GM19025 (cell line): ENCODE measurements at regions not wholly inside any gene's neighbourhood (a gene's known extent, or its start where the extent isn't known, plus 50 kb on each side); places are given as distances from the start of the nearest gene placed in this dataset.
"Not testable (repeated sequence)": the region's sequence is repeated elsewhere in the genome, so short reads cannot be mapped to it uniquely, and the experiment has no call there.

Experiments used
- ATAC-seq: cut with Tn5 transposase; IDR thresholded peaks from one replicate; pipeline ENCODE4 v1.9.1; 2021; ENCODE audit warnings: mild to moderate bottlenecking, low read depth, moderate library complexity; ENCODE audit not compliant: unreplicated experiment

DNA sequence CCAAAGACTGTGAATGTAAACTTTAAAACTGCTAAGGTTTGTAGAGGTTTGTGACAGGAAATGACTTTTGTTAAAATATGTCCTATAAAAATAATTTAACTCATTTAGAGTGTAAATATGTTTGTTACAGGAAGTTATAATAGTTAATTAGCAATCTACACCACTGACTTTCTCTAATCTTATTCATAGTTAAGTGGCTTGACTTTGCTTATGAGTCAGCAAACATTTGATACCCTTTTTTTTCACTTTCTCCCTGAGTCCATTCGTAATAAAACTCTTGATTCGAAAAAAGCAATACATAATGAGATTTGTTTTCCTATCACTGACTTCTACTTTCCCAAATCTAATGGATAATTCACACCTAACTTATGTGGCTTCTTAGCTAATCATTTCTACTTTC is 317.7 kb upstream of the SEMA3C start:
- no peak for ATAC-seq

DNA sequence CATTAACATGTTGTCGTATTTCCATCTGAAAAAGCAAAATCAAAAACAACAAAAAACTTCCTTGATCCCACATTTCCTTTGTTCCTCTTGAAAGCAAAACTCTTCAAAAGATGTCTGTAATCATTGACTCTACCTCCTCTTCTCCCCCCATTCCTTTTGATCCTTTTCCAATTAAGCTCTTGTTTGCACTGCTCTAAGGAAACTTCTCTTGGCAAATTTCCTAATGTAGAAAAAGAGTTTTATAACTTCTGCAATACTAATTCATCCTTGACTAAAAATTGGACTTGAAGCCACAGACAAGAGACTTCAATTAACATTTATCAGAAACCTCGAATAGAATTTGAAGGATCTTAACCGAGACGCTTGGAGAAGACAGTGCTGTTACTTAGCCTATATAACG is 317.1 kb upstream of the SEMA3C start:
- ATAC-seq, result no peak

DNA sequence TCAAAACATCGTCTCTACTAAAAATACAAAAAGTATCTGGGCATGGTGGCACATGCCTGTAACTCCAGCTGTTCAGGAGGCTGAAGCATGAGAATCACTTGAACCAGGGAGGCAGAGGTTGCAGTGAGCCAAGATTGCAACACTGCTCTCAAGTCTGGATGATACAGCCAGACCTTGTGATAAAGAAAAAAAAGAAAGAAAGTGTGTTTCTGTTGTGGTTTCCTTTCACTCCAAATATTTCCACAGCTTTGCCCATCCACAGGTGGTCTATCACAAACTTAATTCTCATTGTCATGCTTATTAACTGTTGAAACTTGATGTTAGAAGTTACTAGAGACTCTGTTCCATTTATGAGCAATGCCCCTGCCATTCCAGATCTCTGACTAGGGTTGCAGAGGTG is 316.0 kb upstream of the SEMA3C start:
- no peak for ATAC-seq

DNA sequence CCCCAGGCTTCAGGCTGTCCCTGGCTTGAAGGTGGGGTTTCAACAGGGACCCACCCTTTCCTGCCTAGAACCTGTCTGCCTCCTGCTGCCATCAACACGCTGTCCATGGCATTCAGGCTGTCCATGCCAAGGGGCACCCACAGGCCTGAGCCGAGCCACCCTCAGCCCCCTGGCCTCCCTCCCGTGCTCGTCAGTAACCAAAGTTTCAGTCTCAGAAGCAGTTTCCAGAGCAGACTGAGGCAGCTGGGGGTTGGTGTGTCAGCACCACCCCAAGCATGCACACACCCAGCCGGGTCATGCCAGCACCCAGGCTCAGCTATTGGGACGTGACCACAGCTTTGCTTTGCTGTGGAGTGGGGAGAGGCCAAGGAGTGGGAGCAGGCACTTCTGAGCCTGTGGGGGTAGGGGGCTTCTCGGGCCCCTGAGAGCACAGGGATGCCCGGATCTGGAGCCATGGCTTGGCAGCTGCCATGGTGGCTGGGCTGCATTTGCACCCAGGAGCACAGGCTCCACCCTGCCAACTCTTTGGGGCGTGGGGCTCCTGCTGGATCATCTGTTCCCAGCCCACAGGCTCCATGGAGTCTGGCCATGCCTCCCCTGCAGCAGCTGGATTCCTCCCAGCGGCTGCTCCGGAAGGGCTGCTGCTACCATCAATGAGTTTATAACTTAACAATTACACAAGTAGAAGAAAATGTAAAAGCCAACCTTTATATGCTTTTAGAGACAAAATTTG is 314.5 kb upstream of the SEMA3C start:
- no peak for ATAC-seq

DNA sequence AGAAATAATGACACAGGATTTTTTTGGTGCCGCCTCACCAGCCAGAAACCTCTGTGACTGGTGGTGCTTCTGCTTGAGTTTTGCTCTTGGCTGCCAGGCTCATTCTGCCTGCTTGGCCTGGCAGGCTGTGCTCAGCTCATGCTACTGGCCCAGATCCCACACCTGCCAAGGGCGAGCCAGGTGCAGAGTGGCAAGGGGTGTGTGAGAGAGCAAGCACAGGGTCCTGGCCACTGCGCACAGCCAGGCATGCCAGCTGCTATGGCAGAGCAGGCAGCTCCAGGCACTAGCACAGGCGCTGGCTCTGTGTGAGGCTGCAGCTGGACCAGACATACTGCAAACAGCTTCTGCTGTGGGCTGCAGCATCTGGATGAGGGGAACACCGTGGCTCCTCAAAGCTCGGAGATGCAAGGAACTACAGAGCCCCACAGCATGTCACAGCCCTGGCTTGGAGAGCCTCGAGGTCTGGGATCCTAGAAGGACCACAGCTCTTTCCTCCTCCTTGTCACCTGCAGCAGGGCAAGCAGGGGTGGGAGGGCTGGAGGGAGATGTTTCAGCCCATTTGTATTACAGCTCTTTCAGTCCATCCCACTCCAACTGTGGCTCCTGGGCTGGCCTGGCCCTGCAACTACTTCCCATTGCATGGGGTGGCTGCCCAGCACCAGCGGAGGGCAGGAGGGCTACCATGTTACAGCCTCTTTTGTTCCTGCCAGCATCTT is 313.4 kb upstream of the SEMA3C start:
- no peak for ATAC-seq

DNA sequence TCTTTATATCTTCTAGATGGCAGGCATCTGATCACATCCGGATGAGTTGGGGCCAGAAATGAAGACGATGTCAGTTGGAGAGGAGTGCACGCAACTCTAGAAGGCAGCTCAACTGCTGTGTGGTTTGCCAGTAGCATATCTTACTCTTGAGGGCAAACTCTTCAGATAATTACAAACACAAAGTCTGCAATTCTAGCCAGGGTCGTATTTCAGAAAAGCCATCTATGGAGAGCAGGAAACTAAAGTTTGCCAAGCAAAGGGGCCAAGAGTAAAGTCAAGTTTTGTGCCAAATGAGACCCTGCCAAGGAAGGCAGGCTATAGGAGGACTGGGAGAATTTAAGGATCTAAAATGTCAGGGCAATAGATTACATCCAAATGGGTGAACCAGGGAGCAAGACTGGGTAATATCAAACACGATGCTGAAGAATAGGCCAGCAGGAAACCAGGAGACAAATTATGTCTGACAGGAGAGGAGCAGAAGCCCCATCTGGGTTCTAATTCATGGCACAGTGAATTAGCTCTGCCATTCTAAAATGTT is 312.5 kb upstream of the SEMA3C start:
- ATAC-seq, result no peak

DNA sequence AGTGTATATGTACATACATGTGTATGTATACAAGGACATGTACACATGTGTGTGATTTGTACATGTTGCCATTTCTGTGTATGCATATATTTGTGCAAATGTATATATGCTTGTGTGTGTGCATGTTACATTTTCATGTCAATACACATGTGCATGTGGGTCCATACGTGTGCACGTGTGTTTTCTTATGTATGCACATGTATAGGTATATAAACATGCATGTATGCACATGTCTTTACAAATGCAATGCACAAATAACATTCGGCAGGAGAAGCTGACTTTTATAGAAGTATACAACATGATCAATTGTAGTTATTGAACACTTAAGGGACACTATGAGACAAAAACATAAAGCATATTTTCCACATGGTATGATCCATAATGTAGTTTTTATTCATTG is 307.4 kb upstream of the SEMA3C start:
- no peak for ATAC-seq

DNA sequence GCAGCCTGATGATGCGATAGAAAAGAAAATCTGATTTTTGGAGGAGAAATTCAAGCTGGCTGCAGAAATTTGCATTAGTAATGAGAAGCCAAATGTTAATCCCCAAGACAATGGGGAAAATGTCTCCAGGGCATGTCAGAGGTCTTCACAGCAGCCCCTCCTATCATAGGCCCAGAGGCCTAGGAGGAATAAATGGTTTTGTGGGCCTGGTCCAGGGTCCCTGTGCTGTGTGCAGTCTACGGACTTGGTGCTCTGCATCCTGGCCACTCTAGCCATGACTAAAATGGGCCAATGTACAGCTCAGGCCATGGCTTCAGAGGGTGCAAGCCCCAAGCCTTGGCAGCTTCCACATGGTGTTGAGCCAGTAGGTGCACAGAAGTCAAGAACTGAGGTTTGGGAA is 303.8 kb upstream of the SEMA3C start:
- not testable (repeated sequence) for ATAC-seq

DNA sequence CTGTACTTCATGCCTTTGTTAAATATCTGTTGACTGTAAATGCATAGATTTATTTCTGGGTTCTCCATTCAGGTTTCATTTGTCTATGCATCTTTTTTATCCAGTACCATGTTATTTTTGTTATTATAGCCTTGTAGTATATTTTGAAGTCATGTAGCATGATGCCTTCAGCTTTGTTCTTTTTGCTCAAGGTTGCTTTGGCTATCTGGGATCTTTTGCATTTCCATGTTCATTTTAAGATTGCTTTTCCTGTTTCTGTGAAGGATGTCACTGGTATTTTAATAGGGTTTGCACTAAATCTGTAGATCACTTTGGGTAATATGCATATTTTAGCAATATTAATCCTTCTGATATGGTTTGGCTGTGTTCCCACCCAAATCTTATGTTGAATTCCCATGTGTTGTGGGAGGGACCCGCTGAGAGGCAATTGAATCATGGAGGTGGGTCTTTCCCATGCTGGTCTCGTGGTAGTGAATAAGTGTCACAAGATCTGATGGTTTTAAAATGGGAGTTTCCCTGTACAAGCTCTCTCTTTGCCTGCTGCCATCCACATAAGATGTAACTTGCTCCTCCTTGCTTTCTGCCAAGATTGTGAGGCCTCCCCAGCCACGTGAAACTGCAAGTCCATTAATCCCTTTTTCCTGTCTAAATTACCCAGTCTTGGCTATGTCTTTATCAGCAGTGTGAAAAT is 302.8 kb upstream of the SEMA3C start:
- no peak for ATAC-seq

DNA sequence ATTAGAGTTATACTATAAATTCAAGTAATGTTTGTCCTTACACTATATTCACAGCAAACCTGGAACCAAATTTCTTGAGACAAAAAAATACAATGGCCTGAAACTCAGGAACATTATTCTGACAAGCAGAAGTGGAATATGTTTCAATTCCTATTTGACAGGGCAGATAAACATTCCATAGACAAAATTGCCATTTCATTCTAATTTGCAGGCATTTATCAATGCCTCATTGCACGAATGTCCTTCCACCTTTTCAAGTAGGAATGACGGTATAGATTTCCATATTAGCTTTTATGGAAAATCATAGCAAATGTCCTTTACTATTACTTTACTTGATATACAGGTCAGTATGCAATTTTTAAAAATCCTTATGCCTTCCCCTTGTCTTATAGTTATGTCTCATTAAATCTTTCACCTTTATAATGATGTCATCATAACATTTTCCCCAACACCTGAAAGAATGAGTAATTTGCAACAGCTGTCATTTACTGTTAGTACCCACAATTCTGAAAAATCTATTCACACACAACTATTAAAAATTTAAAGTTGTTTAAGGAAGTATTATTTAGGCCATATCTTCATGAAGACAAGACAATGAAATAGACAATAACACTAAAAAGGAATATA is 299.7 kb upstream of the SEMA3C start:
- no peak for ATAC-seq

DNA sequence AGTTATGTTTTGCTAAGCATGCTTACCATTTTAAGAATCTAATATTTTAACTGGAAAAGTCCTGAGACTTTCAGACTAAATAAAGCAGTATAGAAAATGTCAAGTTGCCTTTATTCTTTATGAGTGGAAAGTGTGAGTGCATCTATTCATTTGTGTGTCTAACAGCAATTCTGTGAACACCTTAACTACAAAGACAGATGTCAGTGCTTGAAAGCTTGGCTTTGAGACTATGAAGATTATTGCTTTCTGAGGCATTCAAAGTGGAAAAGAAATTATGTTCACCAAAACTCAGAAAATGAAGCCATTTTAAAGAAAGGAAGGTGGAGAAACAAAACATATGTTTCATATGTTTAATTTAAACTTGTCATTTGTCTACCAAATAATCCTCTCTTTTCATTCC is 294.5 kb upstream of the SEMA3C start:
- no peak for ATAC-seq

DNA sequence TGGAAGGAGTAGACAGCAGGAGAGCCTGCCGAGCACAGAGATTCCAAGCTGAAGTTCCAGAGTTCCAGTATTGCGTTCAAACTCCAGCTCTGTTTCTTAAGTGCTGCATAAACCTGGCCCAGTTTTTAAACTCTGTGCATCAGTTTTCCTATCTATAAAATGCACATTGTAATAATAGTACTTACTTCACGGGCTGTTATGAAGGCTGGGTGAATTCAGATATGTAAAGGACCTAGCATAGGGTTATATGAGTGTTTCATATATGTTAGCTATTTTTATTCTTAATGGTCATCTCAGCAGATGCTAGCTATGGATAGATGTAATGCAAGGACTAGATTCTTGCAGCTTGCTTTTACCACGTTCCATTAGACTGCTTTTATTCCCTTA is 293.1 kb upstream of the SEMA3C start:
- no peak for ATAC-seq

DNA sequence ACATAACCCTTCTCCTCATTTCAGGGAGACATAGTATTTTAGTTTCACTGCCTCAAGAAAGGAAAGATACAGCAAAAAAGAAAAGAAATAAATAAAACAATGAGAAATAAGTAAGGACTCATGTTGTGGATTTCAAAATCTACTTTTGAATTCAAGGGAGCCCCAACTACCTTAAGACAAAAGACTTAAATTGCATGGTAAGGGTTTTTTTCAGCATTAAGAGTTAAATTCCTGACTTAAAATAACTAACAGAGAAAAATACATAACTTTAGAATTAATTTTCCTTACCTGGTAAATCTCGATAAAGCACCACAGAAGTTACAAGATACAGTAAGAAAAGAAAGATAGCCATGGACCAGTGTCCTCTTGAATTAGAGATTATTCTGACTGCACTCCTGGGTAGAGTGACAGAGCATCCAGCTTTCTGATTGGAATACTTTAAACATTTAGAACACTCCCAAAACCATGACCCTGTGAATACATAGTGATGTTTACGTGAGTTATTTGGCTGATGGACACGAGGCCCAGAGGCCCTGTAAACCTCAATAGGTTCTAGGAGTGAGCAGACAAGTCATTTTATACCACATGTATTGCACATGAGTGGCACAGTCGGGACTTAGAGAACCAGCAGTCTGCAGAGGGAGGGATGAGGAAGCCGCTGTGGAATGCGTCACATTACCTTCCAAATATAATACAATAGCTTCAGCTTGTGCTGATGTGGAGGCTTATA is 292.5 kb upstream of the SEMA3C start:
- no peak for ATAC-seq

DNA sequence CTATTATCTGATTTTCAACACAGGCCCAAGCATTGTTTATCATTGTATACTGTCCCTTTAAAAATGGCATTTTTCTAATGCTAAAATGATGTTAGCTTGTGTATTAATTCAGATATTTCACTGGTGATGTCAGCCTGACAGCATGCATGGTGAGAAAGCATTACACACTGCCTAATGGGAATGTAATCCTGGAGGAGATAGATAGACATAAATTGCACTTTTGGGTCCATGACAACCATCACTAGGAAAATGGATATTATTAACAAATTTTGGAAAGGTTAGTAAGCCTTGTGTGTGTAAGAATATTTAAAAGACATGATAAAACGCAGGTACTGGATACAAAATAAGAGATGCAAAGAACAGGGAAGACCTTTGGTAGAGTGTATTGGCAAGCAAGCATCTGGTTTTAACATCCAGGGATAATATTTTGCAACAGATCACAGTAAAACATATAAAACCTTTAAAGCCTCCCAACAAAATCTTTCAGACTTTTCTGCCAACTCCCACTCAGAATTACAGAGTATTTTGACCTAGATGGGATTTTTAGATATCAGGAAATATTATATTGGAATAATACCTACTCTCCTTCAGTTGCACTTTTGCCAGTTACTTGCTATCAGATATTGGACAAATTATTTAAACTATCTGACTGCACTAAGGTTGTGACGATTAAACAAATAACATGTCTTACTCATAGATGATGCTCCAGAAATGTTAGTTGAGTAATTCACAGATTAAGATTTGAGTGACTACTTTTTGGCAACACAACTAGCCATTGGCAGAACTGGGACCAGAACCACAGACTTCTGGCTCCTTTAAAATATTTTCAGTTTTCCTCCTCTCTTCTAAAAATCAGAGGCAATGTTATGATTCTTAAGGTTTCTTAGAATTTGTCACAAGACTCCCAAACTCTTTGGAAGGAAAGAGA is 291.6 kb upstream of the SEMA3C start:
- ATAC-seq, result no peak

DNA sequence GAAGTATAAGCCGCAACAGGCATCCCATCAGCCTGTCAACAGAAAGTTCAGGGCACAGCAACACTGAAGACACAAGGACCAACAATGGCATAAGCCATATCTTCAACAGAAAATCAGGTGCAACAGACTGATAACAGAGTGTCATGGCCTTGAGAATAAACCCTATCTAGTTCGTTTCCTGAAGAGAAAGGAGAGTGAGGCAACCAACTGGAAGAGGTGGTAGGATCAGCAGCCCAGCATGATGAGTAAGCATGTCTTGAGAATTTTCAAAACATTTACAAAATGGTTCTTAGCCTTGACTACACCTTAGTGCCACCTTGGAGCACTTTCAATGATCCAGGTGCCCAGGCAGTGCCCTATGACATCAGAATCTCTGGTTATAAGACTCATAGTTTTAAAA is 290.2 kb upstream of the SEMA3C start:
- no peak for ATAC-seq

DNA sequence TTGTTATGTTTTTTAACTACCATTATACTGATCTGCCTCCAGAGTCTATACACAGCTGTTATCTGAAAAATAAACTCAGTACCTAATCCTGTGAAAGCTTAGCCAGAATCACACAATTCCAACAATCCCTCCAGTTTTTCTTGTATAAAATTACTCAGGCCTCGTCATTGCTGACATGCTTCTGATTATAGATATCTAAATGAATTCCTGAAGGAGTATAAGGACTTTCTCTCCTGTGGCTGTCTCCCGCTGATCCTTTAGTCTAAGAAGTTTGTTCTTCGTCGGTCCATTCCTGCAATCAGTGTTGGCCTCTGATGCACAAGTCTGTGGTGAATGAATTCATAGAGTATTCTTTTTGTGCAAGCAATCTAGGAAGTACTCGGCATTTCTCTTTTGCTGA is 288.9 kb upstream of the SEMA3C start:
- no peak for ATAC-seq

DNA sequence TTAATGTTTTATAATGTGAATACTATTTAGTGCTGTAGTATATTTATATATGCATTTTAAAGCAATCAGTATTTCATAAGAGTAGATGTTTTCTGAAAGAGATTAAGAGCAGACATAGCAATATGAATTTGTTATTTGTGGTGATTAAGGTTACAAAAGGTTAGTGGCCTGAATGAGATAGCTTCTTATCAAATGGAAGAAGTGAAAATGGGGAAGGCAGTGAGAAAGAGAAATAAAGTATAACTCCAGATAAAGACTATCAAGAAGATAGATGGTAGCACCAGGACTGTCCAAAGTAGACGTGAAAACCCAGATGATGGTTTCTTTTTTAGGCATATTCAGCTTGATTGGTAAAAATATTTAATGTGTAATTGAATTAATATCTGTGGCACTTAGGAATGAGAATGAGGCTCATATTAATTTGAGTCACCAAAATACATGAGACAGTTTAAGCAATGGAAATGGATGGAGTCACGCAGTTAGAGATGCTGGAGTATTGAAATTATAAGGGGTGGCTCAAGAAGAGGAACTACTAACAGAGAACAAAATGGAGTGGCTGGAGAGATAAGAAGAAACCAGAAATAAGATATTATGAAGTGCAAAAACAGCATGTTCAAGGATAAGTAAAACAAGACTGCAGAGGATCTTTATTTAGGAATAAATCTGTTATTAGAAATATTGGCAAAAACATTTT is 288.0 kb upstream of the SEMA3C start:
- no peak for ATAC-seq

DNA sequence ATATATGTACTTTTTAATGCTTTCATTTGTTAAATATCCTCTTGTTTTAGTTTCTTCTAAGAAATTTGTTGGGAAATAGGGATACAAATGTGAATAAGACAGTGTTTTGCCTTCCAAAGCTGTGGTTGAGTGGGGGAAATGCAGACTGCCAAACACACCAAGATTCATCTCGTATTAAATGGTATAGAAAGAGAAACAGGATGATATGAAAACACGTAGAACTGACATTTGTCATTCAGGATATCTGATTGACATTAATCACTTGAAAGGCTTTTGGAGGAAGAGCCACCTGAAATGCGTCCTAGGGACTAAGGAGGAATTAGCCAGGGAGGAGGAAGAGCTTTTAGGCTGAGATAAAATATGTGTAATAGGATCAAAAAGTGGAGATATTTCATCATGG is 287.4 kb upstream of the SEMA3C start:
- ATAC-seq, result no peak

DNA sequence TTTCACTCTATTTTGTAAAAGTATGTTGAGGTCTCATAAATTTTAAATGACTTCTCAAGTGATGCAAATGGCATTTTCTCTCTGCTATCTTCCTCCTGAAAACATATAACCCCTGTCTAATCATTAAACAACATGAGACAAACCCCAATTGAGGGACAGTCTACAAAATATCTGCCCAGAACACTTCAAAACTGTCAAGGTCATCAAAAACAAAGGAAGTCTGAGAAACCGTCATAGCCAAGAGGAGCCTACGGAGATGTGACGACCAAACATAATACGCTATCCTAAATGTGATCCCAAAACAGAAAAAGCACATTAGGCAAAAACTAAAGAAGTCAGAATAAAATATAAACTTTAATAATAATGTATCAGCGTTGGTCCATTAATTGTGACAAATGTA is 282.3 kb upstream of the SEMA3C start:
- ATAC-seq, result no peak
